B cell (primary cell): ENCODE measurements at regions not wholly inside any gene's neighbourhood (a gene's known extent, or its start where the extent isn't known, plus 50 kb on each side); places are given as distances from the start of the nearest gene placed in this dataset.

Source experiments
- ATAC-seq: fragments of 200-7000 bp; cut with Tn5 transposase; one replicate; pipeline ENCODE4 v1.10.0; 2021; ENCODE audit warnings: low read depth, mild to moderate bottlenecking, moderate number of reproducible peaks, moderate library complexity
- CTCF ChIA-PET: fragments of 350-600 bp; sonication (Branson Sonifier 250); formaldehyde crosslinking; loops from one replicate; lab custom pipeline; 2021; ENCODE audit warnings: antibody characterized with exemption, inconsistent platforms; lab: Charles Lee
- POLR2A ChIA-PET: fragments of 350-600 bp; sonication (Branson Sonifier 250); formaldehyde crosslinking; loops from one replicate; lab custom pipeline; 2021; ENCODE audit warnings: antibody characterized with exemption; lab: Charles Lee
- DNase-seq: peaks from one replicate; pipeline ENCODE4 v3.0.0; 2013
- H2AFZ ChIP-seq: 2 replicates; pipeline ENCODE4 v1.6.1; 2012; ENCODE audit warnings: mild to moderate bottlenecking, low read depth, low read length; ENCODE audit not compliant: insufficient read depth, poor library complexity, severe bottlenecking
- H3K27ac ChIP-seq, 2 donors: 1 replicate in 1 of 2; 2 replicates in 1 of 2; pipeline ENCODE4 v1.5.1; 2012 to 2013; ENCODE audit warnings: low read length in 2 of 2, mild to moderate bottlenecking in 2 of 2, moderate library complexity in 1 of 2
- H3K27me3 ChIP-seq, 4 experiments: fragments of 200-600 bp in 1 of 4; sonication (generic) in 1 of 4; replicated peaks in 1 of 4; 1 replicate in 2 of 4; 2 replicates in 2 of 4; pipeline versions ENCODE4 v1.6.1 to v1.7.0; 2013 to 2016; ENCODE audit warnings: low read length in 3 of 4, mild to moderate bottlenecking in 2 of 4, mixed read lengths in 1 of 4, moderate library complexity in 1 of 4; ENCODE audit not compliant: insufficient read depth in 4 of 4, control insufficient read depth in 3 of 4; ENCODE audit errors: control extremely low read depth in 1 of 4
- H3K36me3 ChIP-seq, 2 experiments: replicated peaks in 1 of 2; 1 replicate in 1 of 2; 2 replicates in 1 of 2; pipeline versions ENCODE4 v1.6.1 to v1.7.1; 2013; ENCODE audit warnings: low read length in 1 of 2; ENCODE audit not compliant: insufficient read depth in 2 of 2, control insufficient read depth in 1 of 2; ENCODE audit errors: control extremely low read depth in 1 of 2, extremely low read depth in 1 of 2
- H3K4me1 ChIP-seq, 2 donors: fragments of 200-600 bp in 1 of 2; sonication (generic) in 1 of 2; 1 replicate in 1 of 2; 2 replicates in 1 of 2; pipeline versions ENCODE4 v1.5.1 to v1.6.1; 2013 to 2017; ENCODE audit warnings: low read length in 2 of 2; ENCODE audit not compliant: control insufficient read depth in 2 of 2, insufficient read depth in 2 of 2
- H3K4me2 ChIP-seq: replicated peaks from 2 replicates; pipeline ENCODE3; 2012; ENCODE audit warnings: mild to moderate bottlenecking, low read depth, low read length; ENCODE audit not compliant: poor library complexity, severe bottlenecking
- H3K4me3 ChIP-seq, 5 experiments: fragments of 200-600 bp in 1 of 5; sonication (generic) in 1 of 5; 1 replicate in 3 of 5; 2 replicates in 2 of 5; pipeline versions ENCODE4 v1.5.1 to v1.7.0; 2011 to 2016; ENCODE audit warnings: low read length in 4 of 5, mild to moderate bottlenecking in 4 of 5, low read depth in 2 of 5, control low read depth in 1 of 5, moderate library complexity in 1 of 5; ENCODE audit not compliant: insufficient read depth in 1 of 5; ENCODE audit errors: control extremely low read depth in 1 of 5, extremely low read depth in 1 of 5
- H3K79me2 ChIP-seq: fragments of 200-600 bp; sonication (generic); one replicate; pipeline ENCODE4 v1.6.0; 2016; ENCODE audit warnings: low read length; ENCODE audit not compliant: control insufficient read depth, insufficient read depth
- H3K9ac ChIP-seq: fragments of 200-600 bp; sonication (generic); 2 replicates; pipeline ENCODE4 v1.6.1; 2017; ENCODE audit warnings: mild to moderate bottlenecking, low read length, moderate library complexity
- H3K9me3 ChIP-seq, 3 donors: one replicate each; pipeline versions ENCODE4 v1.6.1 to v1.7.1; 2013; ENCODE audit warnings: low read length in 2 of 3; ENCODE audit not compliant: control insufficient read depth in 2 of 3, insufficient read depth in 1 of 3; ENCODE audit errors: control extremely low read depth in 1 of 3
- H4K20me1 ChIP-seq: 2 replicates; pipeline ENCODE4 v1.6.0; 2012; ENCODE audit warnings: mild to moderate bottlenecking, low read length; ENCODE audit not compliant: insufficient read depth, control insufficient read depth, poor library complexity, severe bottlenecking
- H3K27ac Mint-ChIP-seq: one replicate; pipeline ENCODE4 v1.8.0; 2021; ENCODE audit warnings: mixed read lengths
- H3K27me3 Mint-ChIP-seq: one replicate; pipeline ENCODE4 v1.8.0; 2021; ENCODE audit warnings: mixed read lengths
- H3K4me1 Mint-ChIP-seq: one replicate; pipeline ENCODE4 v1.8.0; 2021; ENCODE audit warnings: mixed read lengths
- H3K4me3 Mint-ChIP-seq: one replicate; pipeline ENCODE4 v1.8.0; 2021; ENCODE audit warnings: mixed read lengths
- H3K9me3 Mint-ChIP-seq: one replicate; pipeline ENCODE4 v1.8.0; 2022; ENCODE audit warnings: mixed read lengths; ENCODE audit not compliant: insufficient read depth
- EZH2 ChIP-seq: IDR thresholded peaks from 2 replicates; pipeline ENCODE4 v1.6.1; 2012; ENCODE audit warnings: borderline replicate concordance, low read depth, mild to moderate bottlenecking, moderate library complexity, low read length; ENCODE audit not compliant: insufficient read depth, poor library complexity, severe bottlenecking
- WGBS: methylation state at CpG from one replicate; pipeline ENCODE4 v1.1.5; 2013; ENCODE audit warnings: missing lambda C conversion rate; ENCODE audit not compliant: insufficient coverage; 5-methylcytosine and 5-hydroxymethylcytosine counted together
- intact Hi-C: fragments of 100-400 bp; cut with micrococcal nuclease; formaldehyde crosslinking; loops from one replicate; pipeline ENCODE4 v1.10.0; 2022
- TF ChIP-seq, protein P1 (sequence below): fragments of 200-600 bp; IDR thresholded peaks from one replicate; pipeline ENCODE4 v1.8.0; 2022; ENCODE audit warnings: antibody characterized with exemption, mild to moderate bottlenecking

DNA sequence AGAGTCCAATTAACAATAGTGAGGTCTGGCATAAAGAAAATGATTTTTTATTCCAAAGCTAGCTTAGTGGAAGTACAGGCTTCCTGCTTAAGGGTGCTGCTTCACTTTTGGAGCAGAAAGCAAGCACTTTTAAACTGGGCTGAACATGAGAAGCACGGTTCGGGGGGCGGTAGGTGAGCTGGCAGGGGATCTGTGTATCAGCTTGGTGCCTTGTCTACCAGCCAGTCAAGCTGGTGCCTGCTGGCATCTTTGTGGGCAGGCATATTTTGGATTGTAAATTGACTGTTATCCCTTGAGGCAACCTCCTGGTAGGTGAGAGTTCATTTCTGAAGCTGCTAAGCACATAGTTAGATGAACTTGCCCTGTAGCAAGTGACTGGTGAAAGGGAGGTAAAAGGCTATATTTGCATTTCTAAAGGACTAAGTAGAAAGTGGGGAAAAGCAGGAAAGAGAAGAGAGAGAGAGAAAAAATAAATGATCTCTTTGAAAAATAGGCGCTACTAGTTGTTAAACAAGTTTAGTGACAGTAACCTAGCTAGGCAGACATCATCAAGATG is 121.1 kb upstream of the SYT10 start:
- ChIA-PET POLR2A (no interaction called here), CTCF (no interaction called here)
- Histone ChIP-seq H3K9me3 (peaks cover 0 to 5% (median 0%) of the 10 kb centered on the region in 3 donors), H3K4me1 (no peaks in the 10 kb centered on the region), H3K27ac (no peak overlapping the region), H3K27me3 (no peaks in the 10 kb centered on the region), H4K20me1 (no peaks in the 10 kb centered on the region), H3K9ac (no peak overlapping the region), H3K4me3 (no peak overlapping the region), H3K36me3 (no peaks in the 10 kb centered on the region), H3K4me2 (no peak overlapping the region), H3K79me2 (no peaks in the 10 kb centered on the region), H2AFZ (no peak overlapping the region)
- WGBS, result 85% methylated on average over 3 of the region's 4 CpGs
- H3K9me3 Mint-ChIP-seq, result peaks cover 5% of the 10 kb centered on the region
- no peak overlapping the region for H3K27ac Mint-ChIP-seq
- no peaks in the 10 kb centered on the region for H3K4me1 Mint-ChIP-seq
- H3K4me3 Mint-ChIP-seq, result no peak overlapping the region
- DNase-seq, result no peak
- TF ChIP-seq EZH2, result no peak
- TF ChIP-seq, protein P1, sequence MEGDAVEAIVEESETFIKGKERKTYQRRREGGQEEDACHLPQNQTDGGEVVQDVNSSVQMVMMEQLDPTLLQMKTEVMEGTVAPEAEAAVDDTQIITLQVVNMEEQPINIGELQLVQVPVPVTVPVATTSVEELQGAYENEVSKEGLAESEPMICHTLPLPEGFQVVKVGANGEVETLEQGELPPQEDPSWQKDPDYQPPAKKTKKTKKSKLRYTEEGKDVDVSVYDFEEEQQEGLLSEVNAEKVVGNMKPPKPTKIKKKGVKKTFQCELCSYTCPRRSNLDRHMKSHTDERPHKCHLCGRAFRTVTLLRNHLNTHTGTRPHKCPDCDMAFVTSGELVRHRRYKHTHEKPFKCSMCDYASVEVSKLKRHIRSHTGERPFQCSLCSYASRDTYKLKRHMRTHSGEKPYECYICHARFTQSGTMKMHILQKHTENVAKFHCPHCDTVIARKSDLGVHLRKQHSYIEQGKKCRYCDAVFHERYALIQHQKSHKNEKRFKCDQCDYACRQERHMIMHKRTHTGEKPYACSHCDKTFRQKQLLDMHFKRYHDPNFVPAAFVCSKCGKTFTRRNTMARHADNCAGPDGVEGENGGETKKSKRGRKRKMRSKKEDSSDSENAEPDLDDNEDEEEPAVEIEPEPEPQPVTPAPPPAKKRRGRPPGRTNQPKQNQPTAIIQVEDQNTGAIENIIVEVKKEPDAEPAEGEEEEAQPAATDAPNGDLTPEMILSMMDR, result no peak
- ATAC-seq, result no peak
- H3K27me3 Mint-ChIP-seq, result no peaks in the 10 kb centered on the region
- intact Hi-C loops, result no loop called here

DNA sequence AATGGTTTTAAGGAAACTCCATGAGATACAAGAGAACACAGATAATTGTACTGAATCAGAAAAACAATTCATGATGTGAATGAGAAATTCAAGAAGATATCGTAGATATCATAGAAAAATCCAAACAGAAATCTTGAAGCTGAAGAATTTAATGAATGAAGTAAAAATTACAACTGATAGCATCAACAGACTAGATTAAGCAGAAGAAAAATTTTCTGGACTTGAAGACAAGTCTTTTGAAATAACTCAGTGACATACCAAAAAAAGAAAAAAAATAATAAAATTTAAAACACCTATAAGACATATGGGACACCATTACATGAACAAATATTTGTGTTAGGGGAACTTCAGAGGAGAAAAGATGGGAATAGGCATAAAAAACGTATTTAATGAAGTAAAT is 122.8 kb upstream of the SYT10 start:
- WGBS, result no CpG with 5 or more reads among the region's 2 CpGs
- H3K4me1 Mint-ChIP-seq, result no peaks in the 10 kb centered on the region

More for the DNA sequence above, 122.8 kb upstream of the SYT10 start:
- no peak for DNase-seq
- H3K9me3 ChIP-seq, result peaks cover 0 to 3% (median 0%) of the 10 kb centered on the region in 3 donors
- Mint-ChIP-seq H3K9me3 (peaks cover 5% of the 10 kb centered on the region), H3K27ac (no peak overlapping the region), H3K27me3 (no peaks in the 10 kb centered on the region), H3K4me3 (no peak overlapping the region)
- H3K4me3 ChIP-seq, result no peak overlapping the region
- H3K4me1 ChIP-seq, result no peaks in the 10 kb centered on the region
- H3K27me3 ChIP-seq, result no peaks in the 10 kb centered on the region
- TF ChIP-seq, protein P1, result no peak
- TF ChIP-seq EZH2, result no peak
- CTCF ChIA-PET, result no interaction called here
- no peaks in the 10 kb centered on the region for H4K20me1 ChIP-seq
- H3K36me3 ChIP-seq, result no peaks in the 10 kb centered on the region
- POLR2A ChIA-PET, result no interaction called here
- H2AFZ ChIP-seq, result no peak overlapping the region
- no peak overlapping the region for H3K27ac ChIP-seq
- H3K9ac ChIP-seq, result no peak overlapping the region
- intact Hi-C loops, result no loop called here
- no peaks in the 10 kb centered on the region for H3K79me2 ChIP-seq
- H3K4me2 ChIP-seq, result no peak overlapping the region
- ATAC-seq, result no peak
